RCC 7860 (cell line): ENCODE measurements at regions not wholly inside any gene's neighbourhood (a gene's known extent, or its start where the extent isn't known, plus 50 kb on each side); places are given as distances from the start of the nearest gene placed in this dataset.

Experiments used
- DNase-seq: peaks from one replicate; pipeline ENCODE4 v3.0.0-alpha.2; 2015; ENCODE audit warnings: low spot score
- FAIRE-seq: peaks from 2 replicates; lab custom pipeline; 2012; peaks lifted over from hg19 to GRCh38; lab: Jason Lieb, UNC

GRCh38 chr5:84606784-84607183, 222.1 kb upstream of the EDIL3 start:
- no peak for DNase-seq
- FAIRE-seq: no peak

GRCh38 chr5:84605241-84605640, 220.6 kb upstream of the EDIL3 start:
- FAIRE-seq (no peak), DNase-seq (no peak)

- DNase-seq (no peak), FAIRE-seq (no peak)
These were observed 219.0 kb upstream of the EDIL3 start for GRCh38 chr5:84603568-84604185.

- FAIRE-seq (no peak), DNase-seq (no peak)
These were observed 217.7 kb upstream of the EDIL3 start for GRCh38 chr5:84602371-84602771.

- FAIRE-seq: no peak
These were observed 215.3 kb upstream of the EDIL3 start for GRCh38 chr5:84599964-84600363.

GRCh38 chr5:84597904-84598303, 213.2 kb upstream of the EDIL3 start:
- FAIRE-seq: no peak
- no peak for DNase-seq

More at GRCh38 chr5:84599964-84600363, 215.3 kb upstream of the EDIL3 start:
- DNase-seq: no peak

GRCh38 chr5:84590629-84591028, 205.9 kb upstream of the EDIL3 start:
- no peak for FAIRE-seq
- DNase-seq: no peak

GRCh38 chr5:84589926-84590325, 205.2 kb upstream of the EDIL3 start:
- FAIRE-seq (no peak), DNase-seq (no peak)

- DNase-seq (no peak), FAIRE-seq (no peak)
These were observed 200.5 kb upstream of the EDIL3 start for GRCh38 chr5:84585218-84585617.

- DNase-seq (no peak), FAIRE-seq (no peak)
These were observed 193.5 kb upstream of the EDIL3 start for GRCh38 chr5:84578226-84578625.

GRCh38 chr5:84573017-84573712, 188.5 kb upstream of the EDIL3 start:
- FAIRE-seq: no peak

GRCh38 chr5:84569307-84569706, 184.6 kb upstream of the EDIL3 start:
- DNase-seq: no peak
- FAIRE-seq: no peak

More at GRCh38 chr5:84573017-84573712, 188.5 kb upstream of the EDIL3 start:
- no peak for DNase-seq

- FAIRE-seq (no peak), DNase-seq (no peak)
These were observed 183.5 kb upstream of the EDIL3 start for GRCh38 chr5:84568171-84568570.

- FAIRE-seq: no peak
These were observed 181.2 kb upstream of the EDIL3 start for GRCh38 chr5:84565866-84566265.

GRCh38 chr5:84564321-84565075, 179.8 kb upstream of the EDIL3 start:
- FAIRE-seq (no peak), DNase-seq (no peak)

More at GRCh38 chr5:84565866-84566265, 181.2 kb upstream of the EDIL3 start:
- DNase-seq: no peak

- no peak for DNase-seq
- no peak for FAIRE-seq
These were observed 165.5 kb upstream of the EDIL3 start for GRCh38 chr5:84550222-84550621.

- DNase-seq (no peak), FAIRE-seq (no peak)
These were observed 164.4 kb upstream of the EDIL3 start for GRCh38 chr5:84549054-84549453.

- DNase-seq (no peak), FAIRE-seq (no peak)
These were observed 162.0 kb upstream of the EDIL3 start for GRCh38 chr5:84546686-84547085.

- FAIRE-seq (no peak), DNase-seq (no peak)
These were observed 152.1 kb upstream of the EDIL3 start for GRCh38 chr5:84536797-84537196.

GRCh38 chr5:84535281-84535680, 150.6 kb upstream of the EDIL3 start:
- FAIRE-seq (no peak), DNase-seq (no peak)

GRCh38 chr5:84524491-84524890, 139.8 kb upstream of the EDIL3 start:
- no peak for FAIRE-seq
- DNase-seq: no peak

- DNase-seq (no peak), FAIRE-seq (no peak)
These were observed 134.2 kb upstream of the EDIL3 start for GRCh38 chr5:84518862-84519261.
